Dermis microvascular lymphatic vessel endothelial cell (primary cell): ENCODE measurements at regions not wholly inside any gene's neighbourhood (a gene's known extent, or its start where the extent isn't known, plus 50 kb on each side); places are given as distances from the start of the nearest gene placed in this dataset.
A peak's percentile ranks its signal among the peaks of the same experiment; 100 is the strongest.

ENCODE experiments used
- DNase-seq, 2 donors: peaks; one replicate each; pipeline versions ENCODE4 v3.0.0 to v3.0.0-alpha.2; 2010; ENCODE audit warnings: low read depth in 2 of 2

DNA sequence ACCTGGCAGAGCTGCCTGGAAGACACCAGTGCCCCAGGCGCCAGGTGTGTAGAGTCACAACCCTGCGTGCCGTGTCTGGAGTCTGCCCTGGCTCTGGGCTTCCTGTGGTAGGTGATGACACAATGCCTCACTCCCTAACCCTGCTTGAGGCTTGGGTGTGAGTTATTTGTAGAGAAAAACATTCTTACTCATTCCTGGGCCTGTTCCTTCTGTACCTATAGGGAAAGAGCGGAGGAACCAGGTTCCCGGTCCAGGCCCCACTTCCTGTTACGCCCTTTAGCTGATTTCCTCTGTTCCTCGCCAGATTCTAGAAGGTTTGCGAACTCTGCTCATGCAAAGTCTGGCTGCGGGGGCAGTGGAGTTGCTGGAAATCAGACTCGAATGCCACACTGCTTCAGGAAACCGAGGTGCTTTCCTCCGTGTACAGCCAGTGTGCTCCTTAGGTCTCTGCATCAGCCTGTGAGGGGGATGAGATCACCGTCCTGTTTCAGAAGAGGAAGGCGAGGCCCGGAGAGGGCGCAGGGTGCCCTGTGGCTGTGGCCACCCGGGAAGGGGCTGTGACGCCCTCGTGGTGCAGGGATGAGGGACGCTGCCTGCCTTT, 67.1 kb upstream of the DUSP22 start:
- peak in 1 of 2 donors; percentile 21 for DNase-seq

DNA sequence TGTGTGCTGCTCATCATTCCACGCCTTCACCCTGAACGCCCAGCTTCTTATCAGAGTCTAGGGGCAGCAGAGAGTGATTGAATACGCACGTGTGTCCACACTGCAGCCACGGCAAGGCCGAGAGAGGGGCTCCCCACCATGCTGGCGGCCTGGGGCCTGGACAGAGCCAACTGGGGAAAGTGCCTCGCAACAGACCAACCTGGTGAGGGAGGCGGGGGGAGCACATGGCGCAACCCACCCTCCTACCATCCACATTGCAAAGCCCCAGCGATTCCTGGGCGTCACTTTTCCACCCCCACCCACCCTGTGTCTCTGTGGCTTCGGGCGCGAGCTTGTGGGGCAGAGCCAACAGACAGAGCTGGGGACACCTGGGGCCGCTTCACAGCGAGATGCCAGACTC, 66.4 kb upstream of the DUSP22 start:
- no peak for DNase-seq

DNA sequence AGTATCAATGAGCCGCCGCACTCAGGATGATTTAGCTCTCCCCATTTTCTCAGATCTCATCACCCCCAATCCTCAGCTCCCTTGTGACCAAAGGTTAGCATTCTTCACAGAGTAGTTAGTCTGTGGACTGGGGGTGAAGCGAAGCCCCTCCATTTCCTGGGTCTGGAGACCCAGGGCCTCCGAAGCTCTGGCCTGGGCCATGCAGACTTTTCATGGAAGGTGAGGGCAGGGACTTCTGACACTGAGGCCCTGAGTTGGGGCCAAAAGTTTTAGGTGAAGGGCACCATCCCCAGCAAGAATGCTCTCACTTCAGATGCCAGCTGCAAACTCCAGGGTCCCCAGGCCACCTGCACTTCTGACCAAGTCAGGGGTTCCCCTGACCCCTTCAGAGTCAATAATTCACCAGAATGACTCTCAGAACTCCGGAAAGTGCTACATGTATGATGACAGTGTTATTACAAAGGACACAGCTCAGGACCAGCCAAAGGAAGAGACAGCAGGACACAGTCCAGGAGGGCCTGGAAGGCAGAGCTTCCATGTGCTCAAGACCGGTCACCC, 65.7 kb upstream of the DUSP22 start:
- no peak for DNase-seq

DNA sequence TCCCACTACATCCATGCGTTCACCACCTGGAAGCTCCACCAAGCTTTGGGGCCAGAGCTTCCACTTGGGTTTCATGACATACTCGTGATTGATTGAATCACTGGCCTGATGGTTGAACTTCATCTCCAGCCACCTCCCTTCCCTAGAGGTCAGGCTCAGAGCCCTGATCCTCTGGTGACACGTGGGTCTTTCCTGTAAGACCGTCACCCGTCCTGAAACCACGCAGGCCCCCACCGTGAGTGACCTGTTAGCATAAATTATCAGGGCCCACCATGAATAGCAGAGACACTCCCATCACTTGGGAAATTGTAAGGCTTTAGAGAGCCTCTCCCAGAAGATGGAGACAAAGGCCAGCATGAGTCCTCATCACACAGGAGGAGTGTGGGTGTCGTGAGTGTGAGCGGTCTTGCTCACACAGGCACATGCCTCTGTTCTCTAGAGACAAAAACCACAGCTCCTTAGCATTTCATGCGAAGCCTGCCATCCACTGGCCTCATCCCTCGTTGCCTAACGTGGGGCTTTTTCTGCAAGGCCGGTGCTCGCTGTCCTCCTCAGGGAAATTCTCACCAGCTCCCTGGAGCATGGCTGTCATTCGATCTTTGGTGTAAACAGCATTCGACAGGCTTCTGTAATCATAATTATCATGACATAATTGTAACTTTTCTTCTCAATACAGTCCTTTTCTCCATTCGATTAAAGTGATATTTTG, 65.1 kb upstream of the DUSP22 start:
- no peak for DNase-seq

DNA sequence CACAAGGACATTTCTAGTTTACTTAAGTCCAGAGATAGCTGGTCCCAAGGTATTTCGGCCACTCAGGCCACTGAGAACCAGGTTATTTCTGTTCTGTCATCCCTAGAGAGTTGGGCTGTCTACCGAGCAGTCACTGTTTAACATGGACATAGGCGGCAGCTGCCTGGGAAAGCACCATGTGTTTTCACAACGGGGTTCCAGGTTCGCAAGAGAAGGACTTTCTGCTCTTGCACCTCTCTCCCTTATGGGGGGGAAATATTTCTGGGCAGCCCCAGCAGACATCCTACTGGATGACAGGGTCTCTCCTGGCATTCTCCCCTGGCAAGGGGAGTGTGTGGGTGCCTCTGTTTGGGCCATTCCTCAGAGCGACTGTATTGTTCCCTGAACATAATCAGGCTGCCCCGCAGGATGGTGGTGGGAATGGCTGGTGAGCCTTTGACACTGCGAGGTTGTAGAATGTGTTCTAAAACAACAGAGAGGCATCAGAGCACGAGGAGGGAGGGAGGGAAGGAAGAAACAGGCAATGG, 64.4 kb upstream of the DUSP22 start:
- no peak for DNase-seq

DNA sequence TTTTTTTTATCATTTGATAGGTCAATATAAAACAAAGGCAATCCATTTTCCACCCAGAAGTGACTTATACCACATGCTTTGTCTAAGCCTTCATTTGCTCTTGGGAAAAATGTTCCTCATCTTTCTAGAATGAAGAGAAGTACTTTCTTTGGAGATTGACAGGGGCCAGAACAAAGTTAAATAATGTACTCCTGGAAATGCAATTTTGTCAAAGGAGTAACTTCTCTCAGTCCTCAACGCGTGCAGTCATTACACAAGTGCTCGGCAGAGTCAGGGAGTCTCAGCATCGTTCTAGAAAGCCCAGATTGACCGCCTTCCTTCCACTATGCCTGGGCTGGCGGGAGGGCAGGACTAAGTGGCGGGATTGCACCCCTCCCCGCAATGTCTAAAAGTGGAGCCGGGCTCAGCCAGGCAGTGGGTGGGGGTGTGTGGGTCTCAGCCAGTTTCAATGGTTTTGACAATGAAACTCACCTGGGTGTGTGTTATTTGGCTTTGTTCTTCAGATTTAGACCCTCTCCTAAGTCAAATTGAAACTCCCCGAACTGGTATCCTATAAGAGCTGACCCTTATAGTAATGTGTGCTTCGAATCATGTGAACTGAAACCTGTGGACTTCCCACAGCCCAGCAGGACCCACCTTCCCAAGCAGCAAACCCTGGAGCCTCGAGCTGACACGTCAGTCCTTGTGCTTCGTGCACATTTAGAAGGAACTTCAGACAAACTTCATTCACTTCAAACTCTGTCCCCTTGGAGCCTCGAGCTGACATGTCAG, 63.2 kb upstream of the DUSP22 start:
- no peak for DNase-seq

DNA sequence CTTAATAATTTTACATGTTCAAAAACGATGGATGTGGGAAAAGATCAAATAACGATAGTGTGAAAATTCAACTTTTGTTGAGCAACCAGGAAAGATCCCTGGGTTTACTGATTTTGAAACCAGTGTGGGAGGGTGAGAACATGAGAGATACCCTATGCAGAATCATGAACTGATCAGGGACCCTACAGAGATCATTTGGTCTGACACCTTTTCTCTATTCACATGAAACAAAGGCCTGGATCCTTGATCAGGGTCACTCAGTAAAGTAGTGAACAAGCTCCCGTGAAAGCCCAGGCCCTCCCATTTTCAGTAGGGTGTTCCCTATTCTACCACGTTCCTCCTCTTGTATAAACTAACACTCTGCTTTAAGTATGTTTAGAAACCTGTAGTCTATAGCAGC, 60.5 kb upstream of the DUSP22 start:
- no peak for DNase-seq

DNA sequence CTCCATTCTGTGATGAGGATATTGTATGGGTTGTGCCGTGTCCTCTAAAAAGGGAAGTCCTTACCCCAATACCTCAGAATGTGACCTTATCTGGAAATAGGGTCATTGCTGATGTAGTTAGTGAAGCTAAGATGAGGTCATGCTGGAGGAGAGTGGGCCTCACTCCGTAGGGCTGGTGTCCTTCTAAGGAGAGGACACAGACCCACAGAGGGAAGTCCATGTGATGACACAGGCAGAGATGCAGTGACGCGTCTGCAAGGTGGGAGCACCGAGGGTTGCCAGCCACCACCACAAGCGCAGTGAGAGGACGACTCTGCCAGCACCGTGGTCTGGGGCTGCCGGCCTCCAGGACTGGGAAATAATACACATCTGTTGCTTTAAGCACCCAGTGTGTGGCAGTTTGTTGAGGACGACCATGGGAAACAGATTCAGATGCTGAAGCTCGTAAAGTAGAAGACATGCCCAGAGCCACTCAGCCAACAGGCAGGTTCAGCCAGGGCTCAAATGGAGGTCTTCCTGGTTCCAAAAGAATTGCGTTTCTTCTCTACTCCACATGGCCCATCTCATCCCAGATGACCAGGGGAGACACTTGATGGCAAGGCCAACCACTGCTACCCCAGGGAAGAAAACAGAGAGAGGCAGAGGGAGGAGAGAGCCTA, 59.2 kb upstream of the DUSP22 start:
- DNase-seq, result no peak

DNA sequence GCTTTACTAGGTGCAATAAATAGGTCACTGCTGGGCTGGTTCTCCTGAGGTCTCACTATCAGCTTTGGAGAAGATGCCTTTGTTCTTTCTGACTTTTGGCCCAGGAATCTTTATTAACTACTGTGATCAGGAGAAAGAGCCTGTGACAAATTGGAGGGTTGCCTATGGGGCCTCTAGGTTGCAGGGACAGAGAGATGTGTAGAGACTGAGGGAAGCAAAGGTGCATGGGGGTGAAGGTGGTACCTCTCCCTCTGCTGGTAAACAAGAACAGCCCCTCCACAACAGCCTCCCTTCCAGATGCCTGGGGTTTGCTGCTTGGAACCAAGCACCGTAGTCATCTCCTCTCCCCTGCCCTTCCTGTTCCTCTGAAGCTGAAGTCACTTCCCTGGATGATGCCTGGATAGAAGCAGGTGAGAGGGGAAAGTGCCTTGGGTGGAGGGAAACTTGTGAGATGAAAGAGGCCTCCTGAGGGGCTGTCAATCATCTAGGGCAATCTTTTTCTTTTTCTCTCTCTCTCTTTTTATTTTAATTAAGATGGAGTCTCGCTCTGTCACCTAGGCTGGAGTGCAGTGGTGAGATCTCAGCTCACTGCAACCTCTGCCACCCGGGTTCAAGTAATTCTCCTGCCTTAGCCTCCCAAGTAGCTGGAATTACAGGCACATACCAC, 57.4 kb upstream of the DUSP22 start:
- DNase-seq, result no peak

DNA sequence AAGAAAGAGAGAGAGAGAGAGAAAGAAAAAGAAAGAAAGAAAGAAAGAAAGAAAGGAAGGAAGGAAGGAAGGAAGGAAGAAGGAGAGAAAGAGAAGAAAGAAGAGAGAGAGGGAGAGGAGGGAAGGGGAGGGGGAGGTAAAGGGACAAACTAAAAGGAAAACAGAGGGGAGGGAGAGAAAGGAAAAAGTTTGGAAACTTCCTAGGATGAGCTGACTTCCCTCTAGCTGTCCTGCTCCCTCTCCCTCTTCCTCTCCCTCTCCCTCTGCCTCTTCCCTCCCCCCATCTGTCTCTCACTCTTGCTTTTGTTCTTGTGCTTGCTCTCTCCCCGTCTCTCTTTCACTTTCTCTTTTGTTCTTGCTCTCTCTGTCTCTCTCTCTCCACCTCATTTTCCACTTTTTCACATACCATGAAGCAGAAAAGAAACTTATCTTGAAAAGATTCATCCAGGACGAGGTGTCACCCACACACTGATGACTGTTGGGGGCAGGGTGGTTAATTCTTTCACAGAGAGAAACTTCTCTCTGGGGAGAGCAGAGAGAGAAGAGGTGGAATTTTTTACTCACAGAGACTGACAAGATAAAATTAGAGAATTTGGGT, 56.4 kb upstream of the DUSP22 start:
- peak in 1 of 2 donors; percentile 18 for DNase-seq

DNA sequence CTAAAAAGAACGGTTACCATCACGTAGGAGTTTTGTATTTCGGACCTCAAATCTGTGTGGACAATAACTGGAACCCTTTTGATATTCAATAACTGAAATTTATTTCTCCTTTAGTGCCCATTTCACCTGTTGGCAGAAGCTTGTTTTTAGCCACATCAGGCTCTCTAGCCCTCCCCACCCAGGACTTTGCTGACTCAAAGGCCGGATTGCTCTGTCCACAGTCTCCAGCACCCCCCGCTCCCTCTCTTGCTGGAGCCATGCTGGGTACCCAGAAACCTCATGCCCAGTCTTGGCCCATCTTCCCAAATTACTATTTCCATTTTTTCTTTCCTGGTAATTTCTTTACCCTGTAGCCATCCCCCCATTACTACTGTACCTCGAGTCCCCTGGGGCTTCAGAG, 55.8 kb upstream of the DUSP22 start:
- no peak for DNase-seq

DNA sequence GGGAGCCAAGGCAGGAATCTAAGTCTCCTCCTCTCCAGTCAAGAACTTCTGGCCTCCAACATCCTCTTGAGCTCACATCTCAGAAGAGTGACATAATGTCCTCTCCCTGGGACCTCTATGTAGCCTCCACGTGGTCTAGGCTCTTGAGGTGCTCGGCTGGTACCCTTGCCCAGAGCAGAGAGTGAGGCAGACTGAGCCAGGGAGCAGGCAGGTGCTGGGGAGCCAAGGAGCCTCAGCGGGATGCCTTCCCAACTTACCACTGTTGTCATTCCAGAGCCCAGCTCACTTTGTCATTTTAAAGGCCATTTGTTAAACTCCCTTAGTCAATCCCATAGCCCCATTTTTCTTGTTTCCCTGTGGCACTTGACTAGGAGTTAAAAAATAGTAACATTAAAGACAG, 52.1 kb upstream of the DUSP22 start:
- no peak for DNase-seq

DNA sequence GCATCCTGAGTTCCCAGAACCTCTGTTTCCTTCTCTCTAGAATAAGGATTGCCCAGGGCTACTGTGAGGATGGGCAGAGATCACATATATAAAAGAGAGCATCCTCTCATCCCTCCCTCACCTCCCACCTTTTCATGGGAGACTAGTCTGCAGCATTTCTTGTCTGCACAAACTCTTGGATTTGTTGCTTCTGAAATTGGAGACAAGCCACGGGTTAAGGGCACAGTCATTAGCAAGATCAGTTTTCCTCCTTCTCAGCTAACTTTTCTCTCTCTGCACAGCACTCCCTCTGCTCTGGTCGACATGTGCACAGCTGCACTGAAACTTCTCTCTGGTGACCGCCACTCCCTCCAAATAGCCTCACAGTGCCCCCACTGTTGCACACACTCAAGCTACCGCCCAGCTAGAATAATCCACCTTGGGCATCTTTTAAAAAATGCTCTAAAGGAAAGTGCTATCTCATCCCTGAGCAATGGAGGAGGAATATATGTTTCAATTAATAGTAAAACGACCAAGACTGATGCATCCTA, 50.9 kb upstream of the DUSP22 start:
- DNase-seq, result no peak
